Panc1 (cell line): ENCODE measurements at regions not wholly inside any gene's neighbourhood (a gene's known extent, or its start where the extent isn't known, plus 50 kb on each side); places are given as distances from the start of the nearest gene placed in this dataset.

Experiments
- ATAC-seq: fragments of 200-7000 bp; cut with Tn5 transposase; 2 replicates; pipeline ENCODE4 v1.9.1; 2020; ENCODE audit warnings: mild to moderate bottlenecking, moderate library complexity
- BruUV-seq: library from RNA; stranded (reverse); fragments of 400-500 nt; replicated peaks from 2 replicates; lab custom pipeline; 2021; lab: Mats Ljungman, UMichigan
- CTCF ChIA-PET: fragments of 300-600 bp; sonication (Branson Sonifier 250); formaldehyde crosslinking; loops from one replicate; lab custom pipeline; 2022; ENCODE audit warnings: antibody characterized with exemption; lab: Charles Lee
- POLR2A ChIA-PET: fragments of 300-600 bp; sonication (Branson Sonifier 250); formaldehyde crosslinking; loops from one replicate; lab custom pipeline; 2022; ENCODE audit warnings: antibody characterized with exemption; lab: Charles Lee
- DNase-seq: peaks from one replicate; pipeline ENCODE4 v3.0.0-alpha.2; 2010; ENCODE audit warnings: low read depth, low spot score
- H3K27ac ChIP-seq: 2 replicates; pipeline ENCODE4 v1.5.1; 2011; ENCODE audit warnings: mild to moderate bottlenecking, low read length, inconsistent platforms
- H3K27me3 ChIP-seq: fragments of 200-500 bp; sonication (Bioruptor generic); 2 replicates; pipeline ENCODE4 v1.6.0; 2014; ENCODE audit warnings: low read length, inconsistent platforms; ENCODE audit not compliant: control insufficient read depth, insufficient read depth
- H3K36me3 ChIP-seq: fragments of 200-500 bp; sonication (Bioruptor generic); 2 replicates; pipeline ENCODE4 v1.5.1; 2014; ENCODE audit warnings: inconsistent platforms, mild to moderate bottlenecking, low read length, moderate library complexity; ENCODE audit not compliant: control insufficient read depth, insufficient read depth
- H3K4me1 ChIP-seq: 2 replicates; pipeline ENCODE4 v1.5.1; 2011; ENCODE audit warnings: inconsistent platforms, mild to moderate bottlenecking, low read length, moderate library complexity; ENCODE audit not compliant: control insufficient read depth, insufficient read depth
- H3K4me3 ChIP-seq, 2 experiments: 2 replicates each; pipeline ENCODE4 v1.5.1; 2011 to 2012; ENCODE audit warnings: low read depth in 2 of 2, low read length in 2 of 2, mild to moderate bottlenecking in 2 of 2, inconsistent platforms in 1 of 2, moderate library complexity in 1 of 2
- H3K9me3 ChIP-seq: fragments of 200-500 bp; sonication (Bioruptor generic); 2 replicates; pipeline ENCODE4 v1.5.1; 2014; ENCODE audit warnings: low read depth, mild to moderate bottlenecking, inconsistent platforms, low read length, moderate library complexity; ENCODE audit not compliant: control insufficient read depth, insufficient read depth
- CTCF ChIP-seq: fragments of 450-650 bp; IDR thresholded peaks from 2 replicates; pipeline ENCODE4 v1.5.1; 2017; ENCODE audit warnings: mild to moderate bottlenecking
- POLR2AphosphoS5 ChIP-seq: IDR thresholded peaks from 2 replicates; pipeline ENCODE4 v1.6.1; 2012; ENCODE audit warnings: mild to moderate bottlenecking, low read depth, low read length, moderate library complexity
- REST ChIP-seq, 2 experiments: IDR thresholded peaks; 2 replicates each; pipeline ENCODE4 v1.6.1; 2011 to 2012; ENCODE audit warnings: low read depth in 2 of 2, control low read depth in 1 of 2, low read length in 1 of 2, mild to moderate bottlenecking in 1 of 2, moderate library complexity in 1 of 2; ENCODE audit not compliant: insufficient read depth in 1 of 2
- SIN3A ChIP-seq: IDR thresholded peaks from 2 replicates; pipeline ENCODE4 v1.6.1; 2012; ENCODE audit warnings: low read depth, mild to moderate bottlenecking, low read length, moderate library complexity, borderline replicate concordance; ENCODE audit not compliant: insufficient read depth
- TCF7L2 ChIP-seq: IDR thresholded peaks from 2 replicates; pipeline ENCODE4 v1.6.1; 2011; ENCODE audit warnings: mild to moderate bottlenecking, low read depth, low read length, inconsistent platforms
- in situ Hi-C: cut with HindIII; loops from 2 replicates; pipeline ENCODE4 v1.10.0; 2016; ENCODE audit warnings: low sequenced_read_pairs, low pct_unique_long_range_greater_than_20kb
- intact Hi-C: fragments of 100-400 bp; cut with micrococcal nuclease; formaldehyde crosslinking; loops from one replicate; pipeline ENCODE4 v1.10.0; 2022; ENCODE audit not compliant: unreplicated experiment

- no TSS peak for BruUV-seq
- ChIA-PET POLR2A (no interaction called here), CTCF (no interaction called here)
- Histone ChIP-seq H3K4me1 (no peaks in the 10 kb centered on the region), H3K36me3 (no peaks in the 10 kb centered on the region), H3K27ac (no peak overlapping the region), H3K4me3 (no peak overlapping the region), H3K9me3 (no peaks in the 10 kb centered on the region), H3K27me3 (no peaks in the 10 kb centered on the region)
- no peak for DNase-seq
- no peak for TF ChIP-seq TCF7L2
- no peak for TF ChIP-seq CTCF
- TF ChIP-seq REST (IDR thresholded peaks at IDR 0.05; ENCODE audit: insufficient read depth in 1 of 2, low read depth in 2 of 2, low read length in 1 of 2): no peak
- no peak for TF ChIP-seq POLR2AphosphoS5
- no peak for TF ChIP-seq SIN3A
- in situ Hi-C loops (no loop called here), intact Hi-C loops (no loop called here)
- no peak for ATAC-seq
Observed at GRCh38 chr4:132556316-132556715, 592.8 kb upstream of the PCDH10 start.

- Histone ChIP-seq H3K27me3 (no peaks in the 10 kb centered on the region), H3K36me3 (no peaks in the 10 kb centered on the region), H3K9me3 (no peaks in the 10 kb centered on the region), H3K27ac (no peak overlapping the region), H3K4me3 (no peak overlapping the region), H3K4me1 (no peaks in the 10 kb centered on the region)
- CTCF ChIA-PET: no interaction called here
- BruUV-seq: no TSS peak
- no peak for DNase-seq
- in situ Hi-C loops (no loop called here), intact Hi-C loops (no loop called here)
- POLR2A ChIA-PET: no interaction called here
- no peak for ATAC-seq
- TF ChIP-seq REST (IDR thresholded peaks at IDR 0.05; ENCODE audit: insufficient read depth in 1 of 2, low read depth in 2 of 2, low read length in 1 of 2) (no peak), POLR2AphosphoS5 (no peak), SIN3A (no peak), CTCF (no peak; the same call in 1 of the 2 replicates), TCF7L2 (no peak)
Observed at GRCh38 chr4:132557660-132558059, 591.4 kb upstream of the PCDH10 start.
